H1 (cell line): ENCODE measurements at regions not wholly inside any gene's neighbourhood (a gene's known extent, or its start where the extent isn't known, plus 50 kb on each side); places are given as distances from the start of the nearest gene placed in this dataset.

Source experiments
- BCL11A ChIP-seq, 2 experiments: IDR thresholded peaks; one replicate each; pipeline ENCODE4 v1.6.1; 2011; ENCODE audit warnings: low read depth in 2 of 2, low read length in 2 of 2, mild to moderate bottlenecking in 2 of 2
- CBX5 ChIP-seq: fragments of 300-800, 300-1000 bp; sonication (generic); IDR thresholded peaks from 2 replicates; pipeline ENCODE4 v1.7.1; 2016; ENCODE audit warnings: antibody characterized with exemption, low read length, low read depth
- CBX8 ChIP-seq: fragments of 300-800, 300-1000 bp; sonication (generic); IDR thresholded peaks from 2 replicates; pipeline ENCODE4 v1.7.1; 2016; ENCODE audit warnings: low read depth, low read length, borderline replicate concordance
- GABPA ChIP-seq: IDR thresholded peaks from 2 replicates; pipeline ENCODE4 v1.6.1; 2011; ENCODE audit warnings: mild to moderate bottlenecking, low read length, moderate library complexity, borderline replicate concordance; ENCODE audit not compliant: insufficient read depth
- SP1 ChIP-seq: IDR thresholded peaks from 2 replicates; pipeline ENCODE4 v1.6.1; 2011; ENCODE audit warnings: low read depth, low read length

DNA sequence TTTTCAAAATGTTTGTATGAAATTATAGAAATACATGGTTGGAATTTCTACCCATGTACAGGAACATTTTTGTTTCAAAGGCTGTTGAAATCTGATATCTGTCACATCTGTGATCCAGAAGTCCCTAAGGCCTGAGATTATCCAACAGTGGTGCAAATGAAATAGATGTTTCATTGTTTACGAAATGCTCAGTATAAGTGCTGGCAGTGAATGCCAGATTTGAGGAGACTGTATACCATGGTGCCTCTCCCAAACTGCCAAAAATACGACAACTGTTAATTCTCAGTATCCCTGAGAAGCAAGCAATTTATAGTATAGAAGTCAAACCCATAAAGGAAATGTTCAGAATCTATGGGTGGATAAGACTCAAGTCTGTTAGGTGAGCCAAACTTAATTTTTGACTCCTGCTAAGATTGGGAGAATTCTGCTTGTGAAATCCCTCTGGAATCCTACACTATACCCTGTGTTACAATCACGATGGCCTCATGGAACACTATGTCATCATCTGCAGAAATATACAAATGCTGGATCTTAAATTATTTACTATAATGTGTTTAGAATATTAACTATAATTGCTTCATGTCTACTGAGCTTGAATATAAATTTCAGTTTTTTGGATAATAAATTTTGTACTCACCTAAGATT, 71.2 kb upstream of the DOCK10 start (continued):
- TF ChIP-seq BCL11A (IDR thresholded peaks at IDR 0.05; ENCODE audit: low read depth in 2 of 2, low read length in 2 of 2) (no peak), CBX5 (no peak), SP1 (no peak), GABPA (no peak), CBX8 (no peak)
